CD14-positive monocyte (primary cell): ENCODE measurements at regions not wholly inside any gene's neighbourhood (a gene's known extent, or its start where the extent isn't known, plus 50 kb on each side); places are given as distances from the start of the nearest gene placed in this dataset.

Source experiments
- DNase-seq, 3 donors: peaks; one replicate each; pipeline ENCODE4 v3.0.0-alpha.2; 2011 to 2022
- H2AFZ ChIP-seq: 2 replicates; pipeline ENCODE4 v1.6.0; 2012; ENCODE audit warnings: mild to moderate bottlenecking, low read depth, low read length, inconsistent platforms; ENCODE audit not compliant: insufficient read depth, poor library complexity, severe bottlenecking
- H3K27ac ChIP-seq, 2 donors: 1 replicate in 1 of 2; 2 replicates in 1 of 2; pipeline ENCODE4 v1.5.1; 2012 to 2013; ENCODE audit warnings: low read length in 2 of 2, control low read depth in 1 of 2, inconsistent platforms in 1 of 2, low read depth in 1 of 2, mild to moderate bottlenecking in 1 of 2
- H3K27me3 ChIP-seq, 2 donors: one replicate each; pipeline versions ENCODE4 v1.6.0 to v1.6.1; 2011 to 2013; ENCODE audit warnings: low read length in 2 of 2; ENCODE audit not compliant: control insufficient read depth in 2 of 2, insufficient read depth in 2 of 2
- H3K36me3 ChIP-seq, 2 donors: replicated peaks in 1 of 2; 1 replicate in 1 of 2; 2 replicates in 1 of 2; pipeline versions ENCODE4 v1.5.1 to v1.6.1; 2012 to 2013; ENCODE audit warnings: low read length in 2 of 2, control low read depth in 1 of 2, inconsistent platforms in 1 of 2, mild to moderate bottlenecking in 1 of 2; ENCODE audit not compliant: insufficient read depth in 2 of 2, control insufficient read depth in 1 of 2
- H3K4me1 ChIP-seq, 2 donors: 1 replicate in 1 of 2; 2 replicates in 1 of 2; pipeline versions ENCODE4 v1.5.1 to v1.6.1; 2012 to 2013; ENCODE audit warnings: low read length in 2 of 2, control low read depth in 1 of 2, inconsistent platforms in 1 of 2, mild to moderate bottlenecking in 1 of 2, moderate library complexity in 1 of 2; ENCODE audit not compliant: insufficient read depth in 2 of 2, control insufficient read depth in 1 of 2
- H3K4me2 ChIP-seq: replicated peaks from 2 replicates; pipeline ENCODE3; 2012; ENCODE audit warnings: low read length, moderate library complexity, mild to moderate bottlenecking; ENCODE audit not compliant: poor library complexity, severe bottlenecking; ENCODE audit errors: extremely low read depth
- H3K4me3 ChIP-seq, 3 experiments: fragments of 200-600 bp in 1 of 3; sonication (generic) in 1 of 3; replicated peaks in 1 of 3; 1 replicate in 2 of 3; 2 replicates in 1 of 3; pipeline ENCODE4 v1.5.1; 2011 to 2013; ENCODE audit warnings: low read length in 3 of 3, mild to moderate bottlenecking in 3 of 3, control low read depth in 2 of 3, low read depth in 2 of 3, inconsistent platforms in 1 of 3, moderate library complexity in 1 of 3
- H3K79me2 ChIP-seq: 2 replicates; pipeline ENCODE4 v1.6.0; 2012; ENCODE audit warnings: mild to moderate bottlenecking, control low read depth, inconsistent platforms, low read length, moderate library complexity; ENCODE audit not compliant: insufficient read depth
- H3K9ac ChIP-seq: 2 replicates; pipeline ENCODE4 v1.6.0; 2017; ENCODE audit warnings: low read length, mild to moderate bottlenecking; ENCODE audit not compliant: insufficient read depth, poor library complexity, severe bottlenecking
- H3K9me3 ChIP-seq, 2 donors: replicated peaks in 1 of 2; 1 replicate in 1 of 2; 2 replicates in 1 of 2; pipeline versions ENCODE4 v1.5.1 to v1.6.1; 2012 to 2013; ENCODE audit warnings: low read length in 2 of 2, control low read depth in 1 of 2; ENCODE audit not compliant: control insufficient read depth in 1 of 2, insufficient read depth in 1 of 2
- H4K20me1 ChIP-seq: 2 replicates; pipeline ENCODE4 v1.6.0; 2012; ENCODE audit warnings: mild to moderate bottlenecking, low read length, control low read depth, moderate library complexity; ENCODE audit not compliant: insufficient read depth
- H3K27ac Mint-ChIP-seq, 7 donors: one replicate each; pipeline ENCODE4 v1.8.0; 2020; ENCODE audit warnings: mild to moderate bottlenecking in 7 of 7, mixed read lengths in 7 of 7, moderate library complexity in 6 of 7, inconsistent platforms in 2 of 7
- H3K27me3 Mint-ChIP-seq, 3 donors: one replicate each; pipeline ENCODE4 v1.8.0; 2021 to 2022; ENCODE audit warnings: low read depth in 3 of 3, mild to moderate bottlenecking in 3 of 3, mixed read lengths in 3 of 3, moderate library complexity in 3 of 3, inconsistent platforms in 1 of 3
- H3K36me3 Mint-ChIP-seq, 2 donors: one replicate each; pipeline ENCODE4 v1.8.0; 2020; ENCODE audit warnings: mixed read lengths in 2 of 2, inconsistent platforms in 1 of 2, mild to moderate bottlenecking in 1 of 2
- H3K4me1 Mint-ChIP-seq: one replicate; pipeline ENCODE4 v1.8.0; 2020; ENCODE audit warnings: mild to moderate bottlenecking, mixed read lengths
- H3K4me3 Mint-ChIP-seq, 2 donors: one replicate each; pipeline ENCODE4 v1.8.0; 2020; ENCODE audit warnings: mild to moderate bottlenecking in 2 of 2, mixed read lengths in 2 of 2, moderate library complexity in 1 of 2
- H3K9me3 Mint-ChIP-seq, 7 donors: one replicate each; pipeline ENCODE4 v1.8.0; 2020 to 2022; ENCODE audit warnings: mixed read lengths in 7 of 7, mild to moderate bottlenecking in 6 of 7, moderate library complexity in 6 of 7, inconsistent platforms in 2 of 7
- WGBS: methylation state at CpG from one replicate; pipeline ENCODE4 v1.1.5; 2013; ENCODE audit warnings: missing lambda C conversion rate; ENCODE audit not compliant: insufficient coverage; 5-methylcytosine and 5-hydroxymethylcytosine counted together
- intact Hi-C, 2 donors: fragments of 100-400 bp; cut with micrococcal nuclease; formaldehyde crosslinking; loops; one replicate each; pipeline versions ENCODE4 v1.15.0 to v1.15.1; 2023
- TF ChIP-seq, protein P1 (sequence below): fragments of 200-600 bp; IDR thresholded peaks from one replicate; pipeline ENCODE4 v1.8.0; 2022; ENCODE audit warnings: antibody characterized with exemption, mild to moderate bottlenecking

- no peaks in the 10 kb centered on the region for H3K36me3 Mint-ChIP-seq
- H2AFZ ChIP-seq = no peak overlapping the region
- 98% methylated on average over 11 of the region's 11 CpGs for WGBS
These were observed 240.6 kb downstream of the OPA1 start for GRCh38 chr3:193833592-193833991.

GRCh38 chr3:193835414-193835813, 242.4 kb downstream of the OPA1 start:
- DNase-seq = no peak
- WGBS = 100% methylated on average over 4 of the region's 6 CpGs
- Histone ChIP-seq H3K36me3 (no peaks in the 10 kb centered on the region), H3K4me3 (no peak overlapping the region), H2AFZ (no peak overlapping the region), H3K79me2 (no peaks in the 10 kb centered on the region), H3K27ac (no peak overlapping the region), H3K27me3 (no peaks in the 10 kb centered on the region), H3K9ac (no peak overlapping the region), H3K9me3 (no peaks in the 10 kb centered on the region), H3K4me2 (no peak overlapping the region), H3K4me1 (peaks cover 20 to 22% of the 10 kb centered on the region in 2 donors), H4K20me1 (no peaks in the 10 kb centered on the region)
- intact Hi-C loops = no loop called here
- H3K27ac Mint-ChIP-seq = peak overlapping the region in 1 of 7 donors; percentile 41
- H3K36me3 Mint-ChIP-seq = no peaks in the 10 kb centered on the region
- H3K4me3 Mint-ChIP-seq = no peak overlapping the region
- H3K9me3 Mint-ChIP-seq = no peaks in the 10 kb centered on the region
- peaks cover 0 to 4% (median 4%) of the 10 kb centered on the region in 3 donors for H3K27me3 Mint-ChIP-seq
- H3K4me1 Mint-ChIP-seq = peaks cover 22% of the 10 kb centered on the region
- TF ChIP-seq, protein P1, sequence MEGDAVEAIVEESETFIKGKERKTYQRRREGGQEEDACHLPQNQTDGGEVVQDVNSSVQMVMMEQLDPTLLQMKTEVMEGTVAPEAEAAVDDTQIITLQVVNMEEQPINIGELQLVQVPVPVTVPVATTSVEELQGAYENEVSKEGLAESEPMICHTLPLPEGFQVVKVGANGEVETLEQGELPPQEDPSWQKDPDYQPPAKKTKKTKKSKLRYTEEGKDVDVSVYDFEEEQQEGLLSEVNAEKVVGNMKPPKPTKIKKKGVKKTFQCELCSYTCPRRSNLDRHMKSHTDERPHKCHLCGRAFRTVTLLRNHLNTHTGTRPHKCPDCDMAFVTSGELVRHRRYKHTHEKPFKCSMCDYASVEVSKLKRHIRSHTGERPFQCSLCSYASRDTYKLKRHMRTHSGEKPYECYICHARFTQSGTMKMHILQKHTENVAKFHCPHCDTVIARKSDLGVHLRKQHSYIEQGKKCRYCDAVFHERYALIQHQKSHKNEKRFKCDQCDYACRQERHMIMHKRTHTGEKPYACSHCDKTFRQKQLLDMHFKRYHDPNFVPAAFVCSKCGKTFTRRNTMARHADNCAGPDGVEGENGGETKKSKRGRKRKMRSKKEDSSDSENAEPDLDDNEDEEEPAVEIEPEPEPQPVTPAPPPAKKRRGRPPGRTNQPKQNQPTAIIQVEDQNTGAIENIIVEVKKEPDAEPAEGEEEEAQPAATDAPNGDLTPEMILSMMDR = no peak

More at GRCh38 chr3:193833592-193833991, 240.6 kb downstream of the OPA1 start:
- intact Hi-C loops = no loop called here
- no peaks in the 10 kb centered on the region for H4K20me1 ChIP-seq
- DNase-seq = no peak
- H3K27ac Mint-ChIP-seq = peak overlapping the region in 1 of 7 donors; percentile 56
- H3K27me3 Mint-ChIP-seq = peaks cover 2 to 4% (median 2%) of the 10 kb centered on the region in 3 donors
- H3K4me3 ChIP-seq = no peak overlapping the region
- no peaks in the 10 kb centered on the region for H3K9me3 Mint-ChIP-seq
- H3K4me3 Mint-ChIP-seq = no peak overlapping the region
- H3K27me3 ChIP-seq = no peaks in the 10 kb centered on the region
- no peak overlapping the region for H3K27ac ChIP-seq
- peaks cover 20 to 22% of the 10 kb centered on the region in 2 donors for H3K4me1 ChIP-seq
- TF ChIP-seq, protein P1 = no peak
- H3K36me3 ChIP-seq = no peaks in the 10 kb centered on the region
- H3K4me2 ChIP-seq = no peak overlapping the region
- no peak overlapping the region for H3K9ac ChIP-seq
- H3K4me1 Mint-ChIP-seq = peaks cover 22% of the 10 kb centered on the region
- no peaks in the 10 kb centered on the region for H3K9me3 ChIP-seq
- H3K79me2 ChIP-seq = no peaks in the 10 kb centered on the region
